Left lung (tissue), 4 donors: ENCODE measurements at regions not wholly inside any gene's neighbourhood (a gene's known extent, or its start where the extent isn't known, plus 50 kb on each side); places are given as distances from the start of the nearest gene placed in this dataset.
"Not testable (repeated sequence)": the region's sequence is repeated elsewhere in the genome, so short reads cannot be mapped to it uniquely, and the experiment has no call there.

Experiments used
- ATAC-seq: fragments of 200-7000 bp; cut with Tn5 transposase; one replicate; pipeline ENCODE4 v1.9.1; 2020; ENCODE audit warnings: moderate library complexity
- DNase-seq, 4 donors: peaks; one replicate each; pipeline ENCODE4 v3.0.0-alpha.2; 2013 to 2020
- H3K27ac ChIP-seq, 2 donors: fragments of 200-600 bp; sonication (generic) in 1 of 2; one replicate each; pipeline versions ENCODE4 v1.5.0 to v1.8.0; 2020 to 2021
- H3K27me3 ChIP-seq, 2 donors: fragments of 200-600 bp; sonication (generic) in 1 of 2; one replicate each; pipeline versions ENCODE4 v1.5.0 to v1.8.0; 2020 to 2021
- H3K36me3 ChIP-seq, 2 donors: fragments of 200-600 bp; sonication (generic) in 1 of 2; one replicate each; pipeline versions ENCODE4 v1.5.0 to v1.8.0; 2020 to 2021
- H3K4me1 ChIP-seq, 2 donors: fragments of 200-600 bp; one replicate each; pipeline ENCODE4 v1.8.0; 2021
- H3K4me3 ChIP-seq, 2 donors: fragments of 200-600 bp; sonication (generic) in 1 of 2; one replicate each; pipeline versions ENCODE4 v1.5.0 to v1.8.0; 2020 to 2021; ENCODE audit warnings: mild to moderate bottlenecking in 1 of 2
- H3K9me3 ChIP-seq, 2 donors: fragments of 200-600 bp; sonication (generic) in 1 of 2; one replicate each; pipeline versions ENCODE4 v1.5.0 to v1.8.0; 2020 to 2021
- intact Hi-C, 2 donors: fragments of 100-400 bp; cut with DNase I; formaldehyde crosslinking; loops; one replicate each; pipeline versions ENCODE4 v1.11.2 to v1.14.2; 2022
- TF ChIP-seq, protein P1 (sequence below), 2 donors: fragments of 200-600 bp; sonication (generic) in 1 of 2; IDR thresholded peaks; one replicate each; pipeline versions ENCODE4 v1.5.0 to v1.8.0; 2021; ENCODE audit warnings: antibody characterized with exemption in 2 of 2
- donor health status: DM: no; HTN: yes; CAD: no.
- donor health status: DM: no; HTN: no; CAD: no.

DNA sequence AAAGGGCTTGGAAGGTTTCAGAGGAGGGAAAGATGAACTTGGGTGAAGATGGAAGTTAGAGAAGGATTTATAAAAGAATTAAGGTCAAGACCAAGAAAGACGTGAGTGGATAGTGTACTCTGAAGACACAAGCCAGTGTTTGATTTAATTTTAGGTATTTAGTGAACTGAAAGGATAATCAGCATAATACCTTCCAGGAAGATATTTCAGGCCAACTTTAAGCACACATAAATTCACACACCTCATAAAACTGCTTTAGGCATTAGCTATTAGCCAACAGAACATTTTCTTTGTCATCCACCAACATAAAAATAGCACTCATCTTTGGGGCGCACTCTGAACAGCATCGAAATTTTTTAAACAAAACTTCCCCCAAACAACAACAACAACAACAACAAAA, 71.7 kb upstream of the CSNK1A1L start:
- DNase-seq (no peak), ATAC-seq (no peak)
- H3K9me3 ChIP-seq: no peaks in the 10 kb centered on the region
- H3K36me3 ChIP-seq: no peaks in the 10 kb centered on the region
- TF ChIP-seq, protein P1, sequence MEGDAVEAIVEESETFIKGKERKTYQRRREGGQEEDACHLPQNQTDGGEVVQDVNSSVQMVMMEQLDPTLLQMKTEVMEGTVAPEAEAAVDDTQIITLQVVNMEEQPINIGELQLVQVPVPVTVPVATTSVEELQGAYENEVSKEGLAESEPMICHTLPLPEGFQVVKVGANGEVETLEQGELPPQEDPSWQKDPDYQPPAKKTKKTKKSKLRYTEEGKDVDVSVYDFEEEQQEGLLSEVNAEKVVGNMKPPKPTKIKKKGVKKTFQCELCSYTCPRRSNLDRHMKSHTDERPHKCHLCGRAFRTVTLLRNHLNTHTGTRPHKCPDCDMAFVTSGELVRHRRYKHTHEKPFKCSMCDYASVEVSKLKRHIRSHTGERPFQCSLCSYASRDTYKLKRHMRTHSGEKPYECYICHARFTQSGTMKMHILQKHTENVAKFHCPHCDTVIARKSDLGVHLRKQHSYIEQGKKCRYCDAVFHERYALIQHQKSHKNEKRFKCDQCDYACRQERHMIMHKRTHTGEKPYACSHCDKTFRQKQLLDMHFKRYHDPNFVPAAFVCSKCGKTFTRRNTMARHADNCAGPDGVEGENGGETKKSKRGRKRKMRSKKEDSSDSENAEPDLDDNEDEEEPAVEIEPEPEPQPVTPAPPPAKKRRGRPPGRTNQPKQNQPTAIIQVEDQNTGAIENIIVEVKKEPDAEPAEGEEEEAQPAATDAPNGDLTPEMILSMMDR (IDR thresholded peaks at IDR 0.05): no peak
- H3K4me1 ChIP-seq: peaks cover 0 to 12% of the 10 kb centered on the region in 2 donors
- no peak overlapping the region for H3K4me3 ChIP-seq
- intact Hi-C loops: no loop called here
- peak overlapping the region in 1 of 2 donors; percentile 72 for H3K27ac ChIP-seq
- H3K27me3 ChIP-seq: no peaks in the 10 kb centered on the region

DNA sequence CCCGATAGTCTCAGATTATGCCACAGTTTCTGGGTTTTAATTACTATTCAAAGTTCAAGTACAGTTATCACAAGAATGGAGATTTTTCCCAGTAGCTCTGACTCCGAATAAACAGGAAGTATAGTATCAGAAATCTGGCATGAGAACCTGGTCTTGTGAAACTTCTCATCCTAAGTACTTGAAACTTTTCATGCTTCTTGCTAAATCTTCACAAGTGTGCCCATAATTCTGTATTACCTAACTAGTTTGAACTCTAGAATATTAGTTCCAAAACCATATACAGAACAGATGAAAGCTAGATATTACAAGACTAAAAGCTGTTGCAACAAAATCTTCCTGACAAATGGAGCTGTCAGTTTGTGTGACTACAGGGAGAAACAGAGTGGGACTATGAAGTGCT, 70.5 kb upstream of the CSNK1A1L start:
- TF ChIP-seq, protein P1 (IDR thresholded peaks at IDR 0.05): no peak
- Histone ChIP-seq H3K4me3 (no peak overlapping the region), H3K27ac (peak overlapping the region; percentile 21 to 72), H3K4me1 (peaks cover 0 to 12% of the 10 kb centered on the region in 2 donors), H3K27me3 (no peaks in the 10 kb centered on the region), H3K36me3 (no peaks in the 10 kb centered on the region), H3K9me3 (no peaks in the 10 kb centered on the region)
- ATAC-seq (peak; percentile 75), DNase-seq (peak in 2 of 4 donors; percentile 85 to 90)
- intact Hi-C loops: no loop called here

DNA sequence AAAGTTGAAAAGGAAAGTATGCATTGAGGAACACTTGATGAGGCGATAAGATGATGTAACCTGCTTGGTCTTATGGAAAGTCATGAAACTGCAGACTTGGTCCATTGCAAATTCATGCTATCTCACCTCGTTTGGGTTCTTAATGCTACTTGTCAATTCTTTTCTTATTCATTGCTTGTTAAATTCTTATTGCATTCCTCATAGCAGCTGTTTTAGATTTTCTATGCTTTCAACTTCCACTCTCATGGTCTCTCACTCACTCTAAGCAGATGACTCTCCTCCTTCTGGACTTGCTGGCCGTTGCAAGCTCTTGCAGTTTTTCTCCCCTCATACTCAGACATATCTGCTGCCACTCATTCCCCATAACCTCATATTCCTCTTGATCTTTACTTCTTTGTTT, 67.8 kb upstream of the CSNK1A1L start:
- DNase-seq (peak in 2 of 4 donors; percentile 70 to 78), ATAC-seq (peak; percentile 16)
- intact Hi-C loops: no loop called here
- no peaks in the 10 kb centered on the region for H3K36me3 ChIP-seq
- no peak overlapping the region for H3K27ac ChIP-seq
- H3K4me3 ChIP-seq: no peak overlapping the region
- no peaks in the 10 kb centered on the region for H3K9me3 ChIP-seq
- H3K4me1 ChIP-seq: peaks cover 0 to 12% of the 10 kb centered on the region in 2 donors
- TF ChIP-seq, protein P1 (IDR thresholded peaks at IDR 0.05): no peak
- H3K27me3 ChIP-seq: no peaks in the 10 kb centered on the region

DNA sequence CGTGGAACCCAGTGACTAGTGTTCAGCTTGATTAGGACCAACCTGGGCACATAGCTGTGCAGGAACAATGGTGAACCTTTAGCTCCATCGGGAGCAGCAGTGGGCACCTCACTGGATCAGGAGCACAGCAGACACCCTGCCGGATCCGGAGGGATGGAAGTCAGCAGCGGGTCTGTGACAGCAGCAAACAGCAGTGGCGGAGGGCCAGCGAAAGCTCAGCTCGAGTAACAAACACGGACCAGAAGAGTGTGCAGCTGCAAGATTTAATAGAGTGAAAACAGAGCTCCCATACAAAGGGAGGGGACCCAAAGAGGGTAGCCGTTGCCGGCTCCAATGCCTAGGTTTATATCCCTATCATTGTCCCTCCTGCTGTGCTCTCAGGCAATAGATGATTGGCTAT, 66.8 kb upstream of the CSNK1A1L start:
- H3K36me3 ChIP-seq, H3K27me3 ChIP-seq, intact Hi-C loops, H3K27ac ChIP-seq, H3K9me3 ChIP-seq, ATAC-seq, H3K4me3 ChIP-seq: not testable (repeated sequence)
- peak in 1 of 4 donors; percentile 37 for DNase-seq
- peaks cover 0 to 12% of the 10 kb centered on the region in 2 donors for H3K4me1 ChIP-seq

DNA sequence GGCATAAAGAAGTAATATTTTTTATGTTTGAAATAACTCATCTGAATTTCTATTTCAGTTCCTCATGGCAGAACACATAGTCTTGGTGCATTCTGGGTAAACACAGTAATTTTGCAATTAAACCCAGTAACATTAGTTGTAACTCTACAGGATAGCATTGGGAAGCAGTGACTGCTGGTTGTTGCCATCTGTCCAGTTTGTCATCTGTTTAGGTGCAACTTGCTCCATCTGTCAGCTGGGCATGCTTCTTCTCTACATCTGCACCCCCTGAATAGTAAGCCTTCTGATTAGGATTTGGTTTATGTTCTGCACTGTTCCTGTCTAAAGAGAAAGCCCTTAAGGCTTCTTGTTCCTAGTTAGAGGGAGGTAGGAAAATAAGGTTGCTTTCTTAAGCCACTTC, 63.5 kb upstream of the CSNK1A1L start:
- intact Hi-C loops: no loop called here
- DNase-seq (no peak), ATAC-seq (no peak)
- Histone ChIP-seq H3K27me3 (no peaks in the 10 kb centered on the region), H3K27ac (no peak overlapping the region), H3K36me3 (no peaks in the 10 kb centered on the region), H3K4me3 (no peak overlapping the region), H3K9me3 (no peaks in the 10 kb centered on the region), H3K4me1 (no peaks in the 10 kb centered on the region)
- TF ChIP-seq, protein P1 (IDR thresholded peaks at IDR 0.05): no peak

DNA sequence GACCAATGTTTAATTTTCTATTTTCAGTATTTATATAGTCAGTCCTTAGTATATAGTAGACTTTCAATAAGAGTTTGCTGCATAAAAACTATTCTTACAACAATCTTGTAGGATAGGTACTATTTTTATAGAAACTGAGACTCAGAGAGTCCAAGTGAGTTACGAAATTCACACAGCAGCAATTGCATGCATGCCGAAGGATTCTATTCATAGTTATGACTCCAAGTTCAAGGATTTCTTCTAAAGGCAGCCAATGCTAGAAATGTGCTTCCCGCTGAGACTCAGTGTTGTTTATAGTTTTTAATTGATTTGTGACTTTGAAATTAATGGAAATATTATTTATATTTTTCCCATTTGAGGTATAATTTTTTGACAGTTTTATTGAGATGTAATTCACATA, 62.7 kb upstream of the CSNK1A1L start:
- Histone ChIP-seq H3K9me3 (no peaks in the 10 kb centered on the region), H3K27ac (no peak overlapping the region), H3K4me3 (no peak overlapping the region), H3K27me3 (no peaks in the 10 kb centered on the region), H3K4me1 (no peaks in the 10 kb centered on the region), H3K36me3 (no peaks in the 10 kb centered on the region)
- intact Hi-C loops: no loop called here
- DNase-seq: no peak
- ATAC-seq: no peak
- TF ChIP-seq, protein P1 (IDR thresholded peaks at IDR 0.05): no peak
